IPS-NIHi11 (cell line): ENCODE measurements at regions not wholly inside any gene's neighbourhood (a gene's known extent, or its start where the extent isn't known, plus 50 kb on each side); places are given as distances from the start of the nearest gene placed in this dataset.

Experiments used
- DNase-seq: peaks from one replicate; pipeline ENCODE4 v3.0.0; 2012; ENCODE audit warnings: mixed read lengths, low spot score

DNA sequence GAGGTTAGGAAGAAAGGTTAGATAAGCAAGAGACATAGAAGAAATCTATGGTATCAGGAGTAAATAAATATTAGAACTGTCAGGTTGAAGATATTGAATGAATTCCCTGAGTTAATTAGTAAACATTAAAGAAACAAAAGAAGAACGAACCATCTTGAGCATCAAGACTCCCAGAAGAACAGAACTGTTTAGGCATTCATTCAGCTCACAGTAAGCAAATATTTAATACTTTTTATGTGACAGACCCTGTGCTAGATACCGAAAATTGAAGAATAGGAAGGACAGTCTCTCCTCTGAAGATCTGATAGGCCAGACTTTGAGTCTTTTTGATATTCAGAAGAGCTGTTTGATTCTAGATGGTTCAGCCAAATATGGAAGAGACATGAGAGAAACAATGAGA lies 731.5 kb downstream of the XPNPEP1 start:
- DNase-seq: no peak

DNA sequence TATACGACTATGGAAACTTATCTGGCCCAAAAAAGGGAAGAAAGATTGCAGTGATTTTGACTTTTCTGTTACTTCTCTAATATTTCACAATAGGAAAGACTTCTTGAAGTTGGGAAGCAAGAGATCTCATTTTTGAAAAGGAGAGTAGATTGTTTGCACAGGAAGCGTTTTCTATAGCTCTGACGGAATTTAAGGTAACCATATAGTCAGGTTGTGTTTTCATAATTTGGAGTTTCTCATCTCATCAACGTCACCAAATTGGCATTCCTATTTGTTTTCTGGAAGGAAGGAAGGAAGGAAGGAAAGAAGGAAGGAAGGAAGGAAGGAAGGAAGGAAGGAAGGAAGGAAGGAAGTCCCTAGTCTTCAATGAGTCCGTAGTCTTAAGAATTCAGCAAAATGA lies 732.0 kb downstream of the XPNPEP1 start:
- DNase-seq: no peak

DNA sequence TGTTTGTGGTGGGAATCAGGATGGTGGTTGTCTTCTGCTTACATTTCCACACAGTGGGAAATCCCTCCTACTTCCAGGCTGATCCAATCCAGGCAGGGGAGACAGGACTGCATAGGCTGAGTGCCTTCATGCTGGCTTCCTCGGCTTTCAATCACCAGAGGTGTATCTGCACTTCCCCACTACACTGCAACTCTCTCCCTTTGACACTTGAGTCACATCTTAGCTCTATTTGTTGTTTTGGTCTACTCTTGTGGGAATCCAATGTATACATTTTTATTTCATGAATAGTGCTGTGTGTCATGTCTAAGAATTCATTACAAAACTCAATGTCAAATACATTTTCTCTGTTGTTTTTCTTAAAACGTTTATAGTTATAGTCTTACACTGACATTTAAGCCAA lies 735.6 kb downstream of the XPNPEP1 start:
- no peak for DNase-seq

DNA sequence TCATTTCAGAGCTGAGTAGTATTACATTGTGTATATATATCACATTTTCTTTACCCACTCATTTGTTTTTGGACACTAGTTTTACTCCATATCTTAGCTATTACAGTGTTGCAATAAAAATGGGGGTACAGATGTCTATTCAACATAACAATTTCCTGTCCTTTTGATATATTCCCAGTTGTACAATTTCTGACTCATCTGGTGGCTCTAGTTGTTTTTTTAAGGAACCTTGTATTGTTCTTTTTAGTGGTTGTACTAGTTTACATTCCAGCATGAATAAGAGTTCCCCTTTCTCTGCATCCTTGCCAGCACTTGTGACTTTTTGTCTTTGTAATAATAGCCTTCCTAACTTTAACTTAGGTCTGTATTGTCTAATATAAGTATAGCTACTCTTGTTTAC lies 739.9 kb downstream of the XPNPEP1 start:
- no peak for DNase-seq

DNA sequence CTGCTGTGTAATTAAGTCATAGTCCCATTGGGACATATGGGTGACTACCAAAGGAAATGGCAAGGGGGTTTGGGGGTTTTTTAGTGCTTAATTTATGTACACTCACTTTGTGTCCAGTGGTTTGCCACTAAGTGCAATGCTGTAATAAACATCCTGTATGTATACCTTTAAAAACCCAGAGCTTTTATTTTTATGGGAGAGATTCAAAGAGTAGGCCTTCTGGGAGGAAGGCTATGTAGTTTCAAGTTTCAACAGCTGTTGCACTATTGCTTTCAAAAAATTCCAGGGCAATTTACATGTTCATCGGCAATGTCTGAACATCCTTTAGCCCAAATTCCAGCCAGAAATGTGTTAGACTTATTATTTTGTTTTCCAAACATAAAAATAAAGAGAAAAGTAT lies 744.7 kb downstream of the XPNPEP1 start:
- no peak for DNase-seq

DNA sequence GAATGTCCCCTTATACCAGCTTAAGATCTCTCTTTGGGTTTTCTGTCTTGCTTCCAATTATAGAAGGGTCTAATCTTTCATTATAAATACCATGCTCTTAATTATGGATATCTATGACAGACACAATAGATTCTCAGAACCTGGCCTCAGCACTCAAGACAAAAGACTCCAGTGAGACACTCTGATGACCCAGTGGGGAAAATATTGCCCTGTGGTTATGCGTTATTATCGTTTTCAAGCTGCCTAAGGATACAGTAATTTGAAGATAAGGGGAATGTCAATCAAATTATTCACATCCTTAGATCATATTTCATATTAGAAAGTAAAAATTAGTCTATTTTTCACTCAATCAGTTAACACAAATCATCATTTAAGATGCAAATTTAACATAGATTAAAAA lies 748.8 kb downstream of the XPNPEP1 start:
- no peak for DNase-seq

DNA sequence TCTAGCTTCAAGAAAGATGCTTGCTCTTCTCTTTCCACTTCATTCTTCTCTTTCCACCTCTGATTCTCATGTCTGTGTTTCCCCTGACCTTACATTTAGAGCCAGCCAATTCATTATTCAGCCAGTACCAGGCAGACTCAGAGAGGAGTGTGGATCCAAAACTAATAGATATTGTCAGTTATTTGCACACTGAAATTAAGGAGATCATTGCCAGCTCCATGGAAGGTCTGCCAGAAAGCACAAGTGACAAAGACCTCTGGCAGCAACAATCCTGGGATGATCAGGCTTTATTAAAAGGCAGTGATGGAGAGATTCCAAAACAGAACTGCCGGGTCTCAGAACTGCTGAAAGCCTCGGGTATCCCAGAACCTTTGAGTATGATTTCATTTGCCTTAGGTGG lies 749.4 kb downstream of the XPNPEP1 start:
- DNase-seq: no peak

DNA sequence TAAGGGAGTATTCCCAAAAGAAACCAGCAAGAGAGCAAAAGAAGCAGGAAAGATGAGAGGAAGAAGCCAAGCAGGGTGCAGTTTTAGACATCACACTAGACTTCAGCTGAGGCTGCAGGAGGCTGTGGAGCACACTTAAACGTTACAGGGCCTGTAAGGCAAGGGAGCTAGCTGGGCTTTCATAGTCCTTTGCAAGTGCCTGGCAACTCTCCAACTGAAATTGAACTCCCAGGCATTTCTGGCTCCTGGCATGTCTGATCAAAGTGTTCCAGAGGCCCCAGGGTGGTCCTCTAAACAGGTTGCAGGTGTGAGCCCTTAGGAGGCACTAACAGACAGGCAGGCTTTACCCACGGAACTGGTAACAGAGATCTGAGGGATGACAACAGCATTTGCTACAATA lies 750.2 kb downstream of the XPNPEP1 start:
- DNase-seq: no peak

DNA sequence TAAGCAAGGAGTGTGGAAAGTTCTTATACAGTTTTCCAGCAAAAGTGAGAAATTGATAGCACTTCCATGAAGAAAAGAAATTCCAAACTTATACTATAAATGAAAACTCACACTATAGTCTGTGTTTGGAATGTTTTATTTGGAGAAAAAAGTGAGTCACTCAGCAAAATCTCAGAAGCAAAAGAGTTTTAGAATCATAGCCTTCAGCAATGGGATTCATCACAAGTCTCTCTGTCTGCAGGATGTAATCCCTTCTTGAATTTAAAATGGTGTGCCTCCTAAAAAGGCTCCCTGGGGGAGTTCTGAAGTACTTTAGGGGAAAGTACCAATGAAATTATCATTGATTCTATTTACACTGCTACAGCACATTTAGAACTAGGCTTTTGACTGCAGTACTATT lies 756.4 kb downstream of the XPNPEP1 start:
- no peak for DNase-seq

DNA sequence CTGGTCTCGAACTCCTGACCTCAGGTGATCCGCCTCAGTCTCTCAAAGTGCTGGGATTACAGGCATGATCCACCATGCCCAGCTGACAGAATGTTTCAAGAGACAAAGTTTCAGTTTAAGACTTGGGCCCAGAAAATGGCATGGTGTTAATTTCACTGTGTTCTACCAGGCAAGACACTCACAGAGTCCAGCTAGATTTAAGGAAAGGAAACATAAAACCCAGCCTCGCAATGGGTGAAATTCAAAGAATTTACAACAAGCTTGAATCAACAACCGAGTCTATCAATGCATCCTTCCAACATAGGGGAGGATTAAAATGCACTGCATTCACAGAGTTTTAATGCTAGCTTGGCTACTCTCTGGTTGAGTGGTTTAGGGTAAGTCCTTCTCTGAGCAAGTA lies 764.0 kb downstream of the XPNPEP1 start:
- DNase-seq: no peak

DNA sequence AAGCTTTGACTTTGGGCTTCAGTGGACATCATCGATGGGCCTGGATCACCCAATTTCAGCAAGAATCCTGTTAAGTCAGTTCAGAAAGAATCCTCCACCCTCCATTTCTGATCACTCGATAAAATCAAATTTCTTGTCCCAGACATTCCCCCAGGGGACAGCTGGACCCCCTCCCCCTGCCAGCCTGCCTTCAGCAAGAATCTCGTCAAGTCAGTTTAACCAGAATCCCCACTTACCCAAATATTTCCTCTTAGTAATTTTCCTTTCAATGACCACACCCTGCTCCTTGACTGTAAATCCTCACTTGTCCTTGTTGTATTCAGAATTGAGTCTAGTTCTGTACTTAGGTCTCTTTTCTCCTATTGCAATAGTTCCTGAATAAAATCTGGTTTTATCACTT lies 766.9 kb downstream of the XPNPEP1 start:
- no peak for DNase-seq

DNA sequence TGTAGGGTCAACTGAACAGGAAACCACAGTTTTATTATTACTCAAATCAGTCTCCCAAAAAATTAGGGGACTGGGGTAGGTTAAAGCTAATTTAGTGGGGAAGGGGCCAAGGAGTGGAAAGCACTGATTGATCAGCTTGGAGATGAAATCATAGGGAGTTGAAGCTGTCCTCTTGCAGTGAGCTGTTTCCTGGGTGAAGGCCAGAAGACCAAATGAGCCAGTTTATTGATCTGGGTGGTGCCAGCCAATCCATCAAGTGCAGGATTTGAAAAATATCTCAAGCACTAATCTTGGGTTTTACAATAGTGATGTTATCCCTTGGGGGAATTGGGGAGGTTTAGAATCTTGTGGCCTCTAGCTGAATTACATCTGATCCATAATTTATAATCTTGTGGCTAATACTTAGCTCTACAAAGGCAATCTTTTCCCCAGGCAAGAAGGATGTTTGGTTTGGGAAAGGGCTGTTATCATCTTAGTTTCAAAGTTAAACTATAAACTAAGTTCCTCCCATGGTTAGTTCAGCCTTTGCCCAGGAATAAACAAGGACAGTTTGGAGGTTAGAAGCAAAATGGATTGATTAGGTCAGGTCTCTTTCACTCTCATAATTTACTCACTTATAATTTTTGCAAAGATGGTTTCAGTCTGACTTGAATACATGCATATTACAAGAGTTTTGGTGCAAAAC lies 773.5 kb downstream of the XPNPEP1 start:
- DNase-seq: no peak

DNA sequence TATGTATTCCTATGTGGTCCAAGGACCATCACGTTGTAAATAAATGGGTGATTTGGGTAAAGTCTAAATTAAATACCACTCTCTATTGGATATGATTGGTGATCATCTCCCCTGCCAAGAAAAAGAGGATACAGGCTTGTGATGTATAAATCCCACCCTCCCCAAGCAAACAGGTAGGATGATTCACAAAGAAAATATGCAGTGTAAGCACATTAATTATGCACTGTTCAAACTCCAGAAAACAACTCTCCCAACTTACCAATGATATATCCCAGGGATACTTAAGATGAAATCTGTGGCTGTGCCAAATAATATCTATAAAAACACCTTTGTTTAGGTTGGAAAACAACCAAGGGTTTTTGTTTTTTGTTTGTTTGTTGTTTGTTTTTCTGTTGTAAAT lies 795.9 kb downstream of the XPNPEP1 start:
- DNase-seq: no peak

DNA sequence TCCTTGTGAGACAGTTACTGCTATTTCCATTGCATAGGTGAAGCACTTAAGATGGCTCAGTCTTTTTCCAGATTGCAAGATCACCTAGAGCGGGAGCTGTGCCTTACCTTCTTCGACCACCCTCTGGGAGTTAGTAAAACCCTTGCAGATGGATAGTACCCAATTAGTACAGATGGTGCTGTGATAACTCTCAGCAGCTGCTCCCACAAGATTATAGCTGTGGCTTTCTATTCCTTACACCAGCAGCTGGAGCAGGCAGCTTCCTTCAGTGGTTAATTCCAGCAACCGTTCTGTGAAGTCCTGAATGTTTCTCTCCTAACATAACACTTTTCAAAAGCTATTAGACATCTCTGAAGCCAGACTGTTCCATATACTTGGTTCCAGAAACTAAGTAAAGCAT lies 796.8 kb downstream of the XPNPEP1 start:
- DNase-seq: no peak

DNA sequence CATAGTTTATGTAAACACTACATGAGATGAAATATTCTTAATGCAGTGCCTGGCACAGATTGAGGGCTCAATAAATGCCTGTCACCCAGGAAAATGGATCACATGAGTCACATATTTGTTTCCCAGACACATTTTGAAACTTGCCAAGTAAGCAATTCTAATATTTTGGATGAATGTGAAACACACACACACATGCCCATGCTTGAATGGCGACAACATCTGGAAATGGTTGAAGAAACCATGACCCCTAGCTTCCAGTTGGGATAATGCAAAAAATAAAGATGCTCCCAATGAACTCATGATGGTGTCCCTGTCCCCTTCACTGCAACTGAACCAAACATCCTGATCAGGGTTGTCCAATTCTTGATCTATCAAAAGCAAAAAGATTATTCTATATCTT lies 797.3 kb downstream of the XPNPEP1 start:
- DNase-seq: peak; percentile 18

DNA sequence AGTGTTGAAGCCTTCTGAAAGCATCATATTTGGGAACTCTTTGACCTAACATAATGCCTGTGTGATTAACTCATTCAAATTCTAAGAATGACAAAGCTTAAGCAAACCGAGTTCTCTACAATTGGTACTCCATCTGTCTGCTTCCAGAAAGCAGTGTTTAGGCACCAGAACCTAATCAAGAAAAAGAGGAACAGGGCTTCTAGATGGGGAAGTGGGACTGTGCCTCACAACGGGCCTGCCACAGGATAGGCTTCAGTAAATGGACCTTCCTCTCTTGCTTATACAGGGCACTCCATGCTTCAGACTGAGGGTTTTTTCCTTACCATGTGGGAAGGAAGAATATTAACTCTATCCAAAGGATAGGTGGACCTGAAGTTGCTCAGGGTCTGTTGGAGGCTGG lies 808.1 kb downstream of the XPNPEP1 start:
- DNase-seq: no peak

DNA sequence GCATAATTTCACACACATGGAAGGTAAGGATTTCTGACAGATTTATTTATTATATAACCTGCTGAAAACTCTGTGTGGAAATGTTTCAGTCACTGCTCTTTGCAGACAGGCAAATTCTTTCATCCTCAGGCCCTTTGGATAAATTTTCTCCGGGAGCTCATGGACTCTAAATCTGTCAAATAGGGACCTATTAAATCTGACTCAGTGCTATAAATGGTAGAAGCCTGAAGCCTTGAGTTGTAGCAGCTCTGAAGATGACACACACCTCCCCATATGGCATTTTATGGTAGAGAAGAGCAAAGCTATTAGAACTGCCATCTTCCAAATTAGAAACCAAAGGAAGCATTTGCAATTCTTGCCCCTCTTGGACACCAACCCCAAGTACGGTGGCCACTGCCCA lies 808.7 kb downstream of the XPNPEP1 start:
- DNase-seq: no peak

DNA sequence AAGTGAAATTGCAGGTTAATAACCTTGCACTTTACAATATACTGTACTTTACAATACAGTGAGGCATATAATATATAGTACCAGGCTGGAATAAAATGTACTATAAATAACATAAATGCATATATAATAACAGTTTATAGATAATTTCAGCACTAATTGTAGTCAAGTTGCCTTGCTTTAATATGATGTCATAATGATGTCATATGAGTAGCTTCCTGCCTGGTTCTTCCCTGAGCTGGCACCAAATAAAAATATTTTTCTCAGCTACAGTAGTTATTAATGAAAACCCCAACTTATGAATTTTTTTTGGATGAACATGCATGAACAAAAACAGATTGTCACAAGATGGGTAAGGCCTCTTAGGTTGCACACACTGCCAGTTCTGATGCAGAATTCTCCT lies 816.7 kb downstream of the XPNPEP1 start:
- DNase-seq: no peak

DNA sequence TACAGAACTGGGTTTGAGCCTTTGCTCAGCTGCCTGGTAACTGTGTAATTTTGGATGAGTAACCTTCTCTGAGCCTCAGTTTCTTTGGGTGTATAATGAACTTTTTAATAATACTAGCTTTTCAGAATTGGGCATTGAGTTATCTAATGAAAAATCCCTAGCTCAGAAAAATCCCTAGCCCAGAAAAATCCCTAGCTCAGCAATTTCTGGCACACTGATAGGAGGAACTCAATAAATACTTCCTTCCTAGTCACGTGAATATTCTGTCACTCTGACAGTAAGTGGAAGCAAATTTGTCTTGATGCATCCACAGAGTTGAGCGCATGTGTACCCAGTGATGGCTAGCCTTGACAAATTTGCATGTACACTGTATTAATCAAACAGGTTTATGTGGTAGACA lies 817.6 kb downstream of the XPNPEP1 start:
- no peak for DNase-seq

DNA sequence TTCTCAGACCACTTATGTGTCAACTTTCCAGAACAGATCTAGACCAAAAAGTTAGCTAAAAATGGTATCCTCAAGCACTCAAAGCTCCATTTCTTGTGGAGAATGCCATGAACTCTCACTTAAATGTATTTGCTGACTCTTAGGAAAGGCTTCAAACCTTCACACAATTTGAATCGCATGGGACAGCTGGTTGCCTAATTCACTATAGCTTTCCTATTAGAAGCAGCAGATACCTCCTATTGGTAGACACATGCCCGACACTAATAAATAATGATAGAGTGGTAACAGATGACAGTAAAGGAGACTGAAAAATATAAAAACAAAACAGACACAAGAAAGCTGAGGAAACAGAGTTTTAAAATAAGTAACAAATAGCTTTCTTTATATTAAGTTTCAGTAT lies 818.5 kb downstream of the XPNPEP1 start:
- no peak for DNase-seq

DNA sequence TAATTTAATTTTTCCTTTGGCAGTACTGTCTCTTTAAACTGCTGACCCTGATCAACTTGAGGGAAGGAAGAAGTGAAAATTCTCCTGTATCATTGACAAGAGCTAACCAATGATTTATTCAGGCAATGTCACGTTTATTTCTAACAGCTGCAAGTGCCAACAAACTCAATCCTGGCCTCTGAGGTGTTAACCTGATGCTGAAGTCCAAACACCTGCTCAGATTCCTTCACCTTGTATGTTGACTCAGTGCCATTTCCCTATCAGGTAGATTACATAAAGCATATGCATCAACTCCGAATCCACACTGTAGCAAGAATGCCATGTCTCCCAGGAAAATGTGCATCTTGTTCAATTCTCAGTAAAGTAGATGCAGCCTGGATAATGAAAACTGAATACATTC lies 820.0 kb downstream of the XPNPEP1 start:
- DNase-seq: no peak

DNA sequence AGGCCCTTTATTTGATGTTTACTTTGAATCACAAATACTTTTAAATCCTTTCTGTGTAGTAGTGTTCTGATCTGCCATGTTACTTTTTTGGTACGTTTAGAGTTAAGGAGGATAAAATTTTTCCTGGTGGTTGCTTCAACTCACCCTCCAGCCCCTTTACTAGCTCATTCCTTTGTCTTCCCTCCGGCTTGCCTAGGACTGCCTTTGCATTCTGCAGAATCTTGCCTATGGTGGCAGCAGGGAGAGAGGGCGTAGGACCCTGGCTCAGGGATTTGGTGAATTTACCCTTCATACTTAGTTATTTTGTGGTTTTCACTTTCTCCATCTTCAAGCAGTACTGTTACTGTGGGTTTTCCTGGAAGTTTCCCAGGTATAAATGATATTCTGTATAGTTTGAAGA lies 833.5 kb downstream of the XPNPEP1 start:
- peak; percentile 14 for DNase-seq

DNA sequence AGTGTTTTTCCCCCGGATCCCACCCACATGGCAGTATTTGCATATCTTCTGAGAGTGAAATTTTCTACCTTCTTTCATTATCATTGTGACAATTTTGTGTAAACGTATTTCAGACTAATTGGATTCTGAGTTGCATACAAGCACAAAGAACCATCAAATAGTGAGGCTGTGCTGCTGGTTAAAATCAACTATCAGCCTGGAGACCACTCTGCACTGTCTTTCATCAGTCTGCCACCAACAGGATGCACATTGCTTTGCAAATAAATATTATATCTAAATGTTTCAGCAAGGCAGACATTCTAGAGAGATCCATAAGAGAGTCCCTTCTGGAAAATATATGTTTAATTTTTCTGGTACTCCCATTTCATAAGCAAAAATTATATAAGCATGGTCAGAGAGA lies 851.8 kb downstream of the XPNPEP1 start:
- DNase-seq: no peak

DNA sequence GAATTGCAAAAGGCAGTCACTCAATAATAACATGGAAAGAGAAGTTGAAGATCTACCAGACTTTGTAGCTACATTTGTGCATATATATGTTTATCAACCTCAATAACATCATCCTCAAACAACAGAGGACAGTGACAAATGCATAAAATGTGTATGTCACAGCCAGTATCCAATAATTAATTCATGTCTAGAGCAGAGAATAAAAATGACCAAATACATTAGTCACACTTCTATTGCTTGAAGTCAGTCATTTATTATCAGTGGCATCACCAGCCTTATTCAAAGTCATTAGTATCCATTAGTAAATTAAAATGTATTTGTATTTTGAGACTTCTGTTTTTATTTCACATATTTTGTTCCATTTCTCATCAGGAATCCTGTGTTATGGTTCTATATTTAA lies 852.8 kb downstream of the XPNPEP1 start:
- no peak for DNase-seq

DNA sequence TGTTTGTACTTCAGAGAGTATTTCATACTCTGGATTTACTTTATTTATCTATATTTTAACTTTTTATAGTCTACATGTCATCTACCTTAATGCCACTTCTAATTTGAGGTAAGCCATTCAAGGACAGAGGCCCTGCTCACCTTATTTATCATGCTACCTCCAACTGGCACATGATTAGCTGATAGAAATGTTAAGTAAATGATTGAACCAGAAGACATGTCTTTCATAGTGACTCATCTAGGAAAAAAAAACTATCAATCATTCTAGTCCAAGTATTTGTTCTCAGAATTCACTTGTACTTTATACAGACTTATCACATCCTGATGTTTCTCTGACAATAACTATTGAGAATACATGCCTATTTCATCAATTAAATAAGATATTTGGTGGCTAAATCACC lies 856.3 kb downstream of the XPNPEP1 start:
- DNase-seq: no peak
